NCI-H345 treated with DMSO at 0.1 percent for 48 hours (cell line): ENCODE measurements at regions not wholly inside any gene's neighbourhood (a gene's known extent, or its start where the extent isn't known, plus 50 kb on each side); places are given as distances from the start of the nearest gene placed in this dataset.
"Not testable (repeated sequence)": the region's sequence is repeated elsewhere in the genome, so short reads cannot be mapped to it uniquely, and the experiment has no call there.

Experiments used
- DNase-seq: peaks from one replicate; lab custom pipeline; 2025; ENCODE audit not compliant: unreplicated experiment; lab: John Stamatoyannopoulos, UW

DNA sequence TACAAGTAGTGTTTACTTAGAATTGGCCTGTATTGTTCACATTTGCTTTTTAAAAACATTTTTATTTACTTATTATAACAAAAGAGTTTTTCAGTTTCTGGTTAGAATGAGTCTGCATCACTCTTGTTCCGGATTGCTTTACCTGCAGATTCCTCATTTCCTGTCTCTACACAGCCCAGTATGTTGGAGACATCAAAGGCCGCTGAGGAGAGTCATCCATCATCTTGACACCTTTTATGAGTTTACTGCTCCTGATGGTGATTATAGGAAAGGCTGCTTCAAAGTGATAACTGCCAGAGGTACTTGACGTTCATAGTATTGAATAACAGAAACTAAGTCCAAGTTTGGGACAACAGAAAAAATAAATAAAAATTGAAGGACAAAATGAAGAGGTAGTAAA, 490.5 kb upstream of the CA10 start:
- peak; percentile 14 for DNase-seq

DNA sequence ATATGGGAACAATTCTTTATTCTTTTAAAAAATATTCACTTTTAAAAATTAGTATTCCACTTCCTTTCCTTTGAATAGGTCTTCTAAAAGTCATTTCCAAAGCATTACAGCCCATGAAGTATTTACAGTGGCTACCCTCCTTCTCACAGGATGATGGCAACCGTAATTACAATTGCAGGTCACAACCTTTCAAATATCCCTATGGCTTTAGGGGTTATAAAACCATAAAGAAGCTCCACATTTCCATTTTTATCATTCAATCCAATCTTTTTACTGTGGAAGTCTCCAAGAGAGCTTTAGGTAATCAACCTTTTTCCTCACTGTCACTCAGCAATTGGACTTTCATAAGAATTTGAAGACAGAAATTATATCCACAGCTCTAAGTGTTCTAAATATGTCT, 488.9 kb upstream of the CA10 start:
- DNase-seq, result no peak

- DNase-seq, result no peak
Measured at GRCh38 chr17:52636443-52636842, 477.9 kb upstream of the CA10 start.

DNA sequence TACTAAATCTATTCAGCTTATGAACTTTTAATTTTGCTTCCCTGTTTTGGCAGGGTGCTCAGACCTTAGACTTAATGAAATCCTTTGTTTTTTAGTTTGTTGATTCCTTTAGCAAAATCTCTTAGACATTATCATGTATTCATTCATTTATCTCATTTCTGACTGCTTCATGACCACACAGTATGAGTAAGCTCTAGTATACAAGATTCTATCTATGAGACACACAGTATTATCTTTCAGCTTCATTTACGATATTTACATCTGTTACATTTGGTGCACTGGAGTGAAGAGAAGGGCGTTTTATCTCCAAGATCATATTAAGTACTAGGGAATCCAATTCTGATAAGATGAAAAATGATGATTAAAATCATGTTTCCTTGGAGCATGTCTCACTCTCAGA, 448.1 kb upstream of the CA10 start:
- DNase-seq, result no peak

DNA sequence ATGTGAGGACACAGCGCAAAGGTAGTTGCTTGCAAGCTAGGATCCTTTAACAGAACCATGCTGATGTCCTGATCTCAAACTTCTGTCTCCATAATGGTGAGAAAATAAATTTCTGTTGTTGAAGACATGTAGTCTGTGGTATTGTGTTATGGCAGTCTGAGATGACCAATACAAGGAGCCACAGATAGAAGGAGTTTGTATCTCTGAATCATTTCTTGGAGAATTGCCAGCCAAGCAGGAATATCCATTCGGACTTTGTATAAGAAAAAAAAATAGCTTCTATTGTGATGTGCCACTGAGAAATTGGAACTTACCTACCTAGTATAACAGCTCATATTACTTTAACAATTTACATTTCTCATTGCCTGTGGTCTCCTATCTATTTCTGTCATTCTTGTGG, 447.6 kb upstream of the CA10 start:
- no peak for DNase-seq

- no peak for DNase-seq
Measured at GRCh38 chr17:52604105-52604504, 445.6 kb upstream of the CA10 start.

DNA sequence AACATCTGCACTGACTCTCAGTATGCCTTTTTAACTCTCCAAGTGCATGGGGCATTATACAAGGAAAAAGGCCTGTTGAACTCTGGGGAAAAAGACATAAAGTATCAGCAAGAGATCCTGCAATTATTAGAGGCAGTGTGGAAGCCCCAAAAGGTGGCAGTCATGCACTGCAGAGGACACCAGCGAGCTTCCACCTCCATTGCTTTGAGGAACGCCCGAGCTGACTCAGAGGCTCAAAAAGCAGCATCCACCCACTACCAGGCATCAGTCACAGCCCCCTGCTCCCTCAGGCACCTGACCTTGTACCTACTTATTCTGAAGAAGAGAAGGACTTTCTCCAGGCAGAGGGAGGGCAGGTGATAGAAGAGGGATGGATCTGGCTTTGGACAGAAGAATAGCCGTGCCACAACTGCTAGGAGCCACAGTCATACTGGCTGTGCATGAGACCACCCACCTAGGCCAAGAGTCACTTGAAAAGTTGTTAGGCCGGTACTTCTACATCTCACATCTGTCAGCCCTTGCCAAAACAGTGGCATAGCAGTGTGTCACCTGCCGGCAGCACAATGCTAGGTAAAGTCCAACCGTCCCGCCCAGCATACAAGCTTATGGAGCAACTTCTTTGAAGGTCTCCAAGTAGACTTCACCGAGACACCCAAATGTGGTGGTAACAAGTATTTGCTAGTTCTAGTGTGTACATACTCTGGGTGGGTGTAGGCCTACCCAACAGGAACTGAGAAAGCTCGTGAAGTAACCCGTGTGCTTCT, 439.1 kb upstream of the CA10 start:
- not testable (repeated sequence) for DNase-seq

- DNase-seq, result no peak
Measured at GRCh38 chr17:52594516-52594915, 436.0 kb upstream of the CA10 start.

- DNase-seq, result no peak
Measured at GRCh38 chr17:52546990-52547389, 388.5 kb upstream of the CA10 start.

GRCh38 chr17:52546493-52546892, 388.0 kb upstream of the CA10 start:
- no peak for DNase-seq

GRCh38 chr17:52537421-52537820, 378.9 kb upstream of the CA10 start:
- DNase-seq, result no peak

DNA sequence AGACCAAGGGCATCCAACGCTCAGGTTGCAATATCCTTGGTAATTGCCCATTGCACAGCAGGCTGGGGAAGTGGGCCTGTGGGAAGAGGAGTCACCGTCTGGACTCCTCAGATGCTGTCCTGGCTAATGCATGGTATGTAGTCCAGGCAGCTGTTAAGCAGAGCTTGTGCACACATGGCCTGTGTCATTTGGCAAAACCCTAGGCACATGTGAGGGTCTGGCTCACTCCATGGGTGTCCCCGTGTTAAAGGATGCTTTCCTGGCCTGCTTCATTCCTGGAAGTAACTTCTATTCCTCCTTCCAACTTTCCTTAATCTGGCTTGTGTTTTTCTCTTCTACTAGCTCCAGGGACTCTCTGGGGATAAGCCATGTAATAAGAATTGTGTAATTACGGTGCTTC, 378.0 kb upstream of the CA10 start:
- no peak for DNase-seq

- DNase-seq, result no peak
Measured at GRCh38 chr17:52532373-52532772, 373.9 kb upstream of the CA10 start.

- no peak for DNase-seq
Measured at GRCh38 chr17:52524096-52524637, 365.7 kb upstream of the CA10 start.

DNA sequence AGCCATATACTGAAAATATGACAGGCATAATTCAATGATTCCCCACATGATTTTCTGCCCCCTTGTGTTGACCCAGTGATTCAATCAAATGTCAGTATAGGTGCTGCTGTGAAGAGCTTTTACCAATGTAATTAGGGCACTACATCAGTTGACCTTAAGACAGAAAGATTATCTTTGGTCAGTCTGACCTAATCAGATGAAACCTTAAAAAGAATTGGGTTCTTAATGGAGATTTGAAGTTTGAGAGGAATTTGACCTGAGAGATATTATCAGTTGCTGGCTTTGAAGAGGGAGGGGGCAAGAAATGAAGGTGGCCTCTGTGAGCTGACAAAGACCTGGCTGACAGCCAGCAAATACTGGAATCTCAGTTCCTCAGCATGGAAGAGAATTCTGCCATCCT, 358.7 kb upstream of the CA10 start:
- DNase-seq, result no peak

DNA sequence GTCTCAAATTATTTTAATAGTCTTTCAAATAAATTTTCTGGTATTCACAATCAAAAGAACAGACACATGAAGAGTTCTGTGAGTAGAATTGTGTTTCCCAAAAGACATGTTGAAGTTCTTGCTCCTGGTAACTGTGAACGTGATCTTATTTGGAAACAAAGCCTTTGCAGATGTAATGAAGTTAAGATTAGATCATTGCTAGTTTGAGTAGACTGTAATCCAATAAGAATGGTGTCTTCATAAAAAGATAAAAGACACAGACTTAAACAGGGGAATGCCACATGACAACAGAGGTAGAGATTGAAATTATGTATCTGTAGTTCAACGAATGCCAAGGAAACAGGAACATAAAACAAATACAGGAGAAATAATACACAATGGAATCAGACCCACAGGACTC, 357.4 kb upstream of the CA10 start:
- DNase-seq, result no peak

GRCh38 chr17:52505601-52506000, 347.1 kb upstream of the CA10 start:
- no peak for DNase-seq

- no peak for DNase-seq
Measured at GRCh38 chr17:52504081-52504480, 345.6 kb upstream of the CA10 start.

- DNase-seq, result no peak
Measured at GRCh38 chr17:52495646-52496045, 337.1 kb upstream of the CA10 start.

DNA sequence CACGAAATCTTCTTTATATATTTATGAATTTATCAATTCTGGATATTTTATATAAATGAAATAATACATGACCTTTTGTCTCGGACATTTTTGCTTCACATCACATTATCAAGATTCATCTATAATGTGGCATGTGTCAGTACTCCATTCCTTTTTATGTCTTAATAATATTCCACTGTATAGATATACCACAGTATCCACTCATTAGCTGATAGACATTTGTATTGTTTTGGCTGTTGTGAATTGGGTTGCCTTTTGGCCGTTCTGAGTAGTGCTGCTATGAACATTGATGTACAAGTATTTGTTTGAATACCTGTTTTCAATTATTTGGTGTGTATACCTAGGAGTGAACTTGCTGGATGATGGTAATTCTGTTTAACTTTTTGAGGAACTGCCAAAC, 323.8 kb upstream of the CA10 start:
- DNase-seq, result no peak

- no peak for DNase-seq
Measured at GRCh38 chr17:52477824-52478699, 319.5 kb upstream of the CA10 start.

GRCh38 chr17:52476638-52477313, 318.3 kb upstream of the CA10 start:
- DNase-seq, result no peak
